ENCODE measurements at regions not wholly inside any gene's neighbourhood (a gene's known extent, or its start where the extent isn't known, plus 50 kb on each side); places are given as distances from the start of the nearest gene placed in this dataset.

DNA sequence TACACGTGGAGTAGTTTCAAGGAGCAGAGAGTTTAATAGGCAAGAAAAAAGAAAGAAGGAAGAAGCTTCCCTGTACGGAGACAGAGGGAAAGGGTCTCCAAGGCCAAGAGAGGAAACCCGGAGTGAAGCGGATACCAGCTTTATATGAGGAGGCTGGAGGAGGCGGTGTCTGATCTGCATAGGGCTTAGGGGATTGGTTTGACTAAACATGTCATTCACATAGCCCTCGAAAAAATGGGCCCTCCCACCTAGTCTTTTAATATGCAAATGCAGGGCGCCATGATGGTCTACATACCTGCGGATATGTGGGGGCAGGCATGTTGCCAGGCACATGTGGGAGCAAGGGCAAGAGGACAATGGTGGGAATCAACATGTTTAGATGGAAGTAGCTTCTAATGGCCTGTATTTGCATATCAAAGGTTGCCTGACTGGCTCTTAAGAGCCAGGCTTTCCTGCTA, 103.1 kb upstream of the UGT8 start:
- TF ChIP-seq POLR2AphosphoS5 (IDR thresholded peaks at IDR 0.05; ENCODE audit: insufficient read depth in 1 of 2, low read depth in 1 of 2) (no peak), POLR2A (IDR thresholded peaks at IDR 0.05) (no peak)
- TF ChIP-seq, protein P1, sequence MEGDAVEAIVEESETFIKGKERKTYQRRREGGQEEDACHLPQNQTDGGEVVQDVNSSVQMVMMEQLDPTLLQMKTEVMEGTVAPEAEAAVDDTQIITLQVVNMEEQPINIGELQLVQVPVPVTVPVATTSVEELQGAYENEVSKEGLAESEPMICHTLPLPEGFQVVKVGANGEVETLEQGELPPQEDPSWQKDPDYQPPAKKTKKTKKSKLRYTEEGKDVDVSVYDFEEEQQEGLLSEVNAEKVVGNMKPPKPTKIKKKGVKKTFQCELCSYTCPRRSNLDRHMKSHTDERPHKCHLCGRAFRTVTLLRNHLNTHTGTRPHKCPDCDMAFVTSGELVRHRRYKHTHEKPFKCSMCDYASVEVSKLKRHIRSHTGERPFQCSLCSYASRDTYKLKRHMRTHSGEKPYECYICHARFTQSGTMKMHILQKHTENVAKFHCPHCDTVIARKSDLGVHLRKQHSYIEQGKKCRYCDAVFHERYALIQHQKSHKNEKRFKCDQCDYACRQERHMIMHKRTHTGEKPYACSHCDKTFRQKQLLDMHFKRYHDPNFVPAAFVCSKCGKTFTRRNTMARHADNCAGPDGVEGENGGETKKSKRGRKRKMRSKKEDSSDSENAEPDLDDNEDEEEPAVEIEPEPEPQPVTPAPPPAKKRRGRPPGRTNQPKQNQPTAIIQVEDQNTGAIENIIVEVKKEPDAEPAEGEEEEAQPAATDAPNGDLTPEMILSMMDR (IDR thresholded peaks at IDR 0.05), result no peak
- no peaks in the 10 kb centered on the region for H3K9me3 ChIP-seq
- H3K36me3 ChIP-seq, result no peaks in the 10 kb centered on the region
- no peak overlapping the region for H3K27ac ChIP-seq
- H3K4me3 ChIP-seq, result no peak overlapping the region
- no peaks in the 10 kb centered on the region for H3K4me1 ChIP-seq
- intact Hi-C loops (cut with DNase I), result no loop called here
- DNase-seq (ENCODE audit: extremely low spot score in 2 of 2), result no peak
- no peaks in the 10 kb centered on the region for H3K27me3 ChIP-seq

DNA sequence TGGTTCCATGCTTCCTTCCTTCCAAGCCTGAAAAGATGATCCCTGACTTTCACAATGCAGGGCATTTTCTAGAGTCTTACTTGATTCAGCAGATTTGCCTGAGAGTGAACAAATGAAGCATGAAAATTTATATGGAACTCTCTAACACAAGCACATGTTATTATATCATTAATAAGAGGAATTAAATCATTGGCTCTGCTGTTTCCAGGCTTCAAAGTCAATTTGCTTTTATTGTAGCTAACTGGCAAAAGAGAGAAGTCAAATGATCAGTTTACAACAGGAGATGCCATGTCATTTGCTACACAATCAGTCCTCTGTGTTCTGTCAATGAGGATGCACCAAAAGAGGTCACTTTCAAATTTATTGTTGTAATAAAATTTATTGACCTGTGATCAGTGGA, 101.5 kb upstream of the UGT8 start:
- Histone ChIP-seq H3K4me3 (no peak overlapping the region), H3K27me3 (no peaks in the 10 kb centered on the region), H3K4me1 (no peaks in the 10 kb centered on the region), H3K36me3 (no peaks in the 10 kb centered on the region), H3K27ac (no peak overlapping the region), H3K9me3 (no peaks in the 10 kb centered on the region)
- DNase-seq (ENCODE audit: extremely low spot score in 2 of 2), result no peak
- TF ChIP-seq, protein P1 (IDR thresholded peaks at IDR 0.05), result no peak
- TF ChIP-seq POLR2AphosphoS5 (IDR thresholded peaks at IDR 0.05; ENCODE audit: insufficient read depth in 1 of 2, low read depth in 1 of 2) (no peak), POLR2A (IDR thresholded peaks at IDR 0.05) (no peak)
- intact Hi-C loops (cut with DNase I), result no loop called here

DNA sequence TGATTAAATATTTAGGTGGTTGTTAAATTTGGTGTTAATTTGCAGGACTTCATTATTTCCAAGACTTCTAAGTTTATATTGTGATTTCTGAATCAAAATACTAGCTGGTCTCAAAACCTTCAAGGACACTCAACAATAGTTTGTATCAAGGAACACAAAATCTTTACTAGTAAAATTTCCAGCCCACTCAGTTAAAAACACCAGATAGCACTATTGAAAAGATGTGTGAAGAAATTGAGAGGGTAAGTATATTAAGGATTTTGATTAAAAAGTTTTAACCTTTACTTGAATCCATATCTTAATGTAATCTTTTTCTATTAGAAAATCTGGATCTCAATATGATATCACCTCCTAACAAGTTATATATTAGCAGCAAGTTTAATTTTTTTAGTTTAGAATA, 89.3 kb upstream of the UGT8 start:
- intact Hi-C loops (cut with DNase I), result no loop called here

DNA sequence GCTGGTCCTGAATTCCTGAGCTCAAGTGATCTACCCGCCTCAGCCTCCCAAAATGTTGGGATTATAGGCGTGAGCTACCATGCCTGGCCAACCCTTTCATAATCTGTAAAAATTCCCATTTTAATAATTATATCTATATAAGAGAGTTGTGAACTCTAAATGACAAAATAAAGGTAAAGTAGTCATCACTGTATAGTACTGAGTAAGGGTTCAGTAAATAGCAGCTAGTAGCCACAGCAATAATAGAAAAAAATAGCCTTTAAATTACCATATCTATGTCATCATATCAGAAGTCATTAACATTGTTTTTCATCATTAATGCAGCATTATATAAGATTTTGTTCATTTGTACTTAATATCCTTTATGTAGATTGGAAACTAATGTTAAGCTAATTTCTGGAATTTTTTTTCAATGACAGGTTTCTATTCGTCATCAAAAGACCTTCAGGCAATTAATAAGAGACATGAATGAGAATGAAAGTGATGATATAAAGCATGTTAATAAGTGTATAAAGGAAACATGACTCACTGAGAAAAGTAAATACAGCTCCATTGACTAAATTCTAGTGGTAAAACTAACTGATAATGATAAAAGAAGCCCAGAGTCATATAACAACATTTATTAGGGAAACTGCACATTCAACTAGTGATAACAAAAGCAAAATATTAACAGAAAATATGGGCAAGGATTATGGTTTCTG, 85.9 kb upstream of the UGT8 start:
- H3K9me3 ChIP-seq, result no peaks in the 10 kb centered on the region
- intact Hi-C loops (cut with DNase I), result no loop called here
- TF ChIP-seq POLR2A (IDR thresholded peaks at IDR 0.05), result no peak
- no peak for TF ChIP-seq POLR2AphosphoS5 (IDR thresholded peaks at IDR 0.05; ENCODE audit: insufficient read depth in 1 of 2, low read depth in 1 of 2)
- TF ChIP-seq, protein P1 (IDR thresholded peaks at IDR 0.05), result no peak
- no peak overlapping the region for H3K27ac ChIP-seq
- H3K4me3 ChIP-seq, result no peak overlapping the region
- H3K4me1 ChIP-seq, result no peaks in the 10 kb centered on the region
- no peak for DNase-seq (ENCODE audit: extremely low spot score in 2 of 2)
- no peaks in the 10 kb centered on the region for H3K27me3 ChIP-seq
- H3K36me3 ChIP-seq, result no peaks in the 10 kb centered on the region

More for the DNA sequence above, 89.3 kb upstream of the UGT8 start:
- H3K27ac ChIP-seq, result no peak overlapping the region
- no peak for DNase-seq (ENCODE audit: extremely low spot score in 2 of 2)
- TF ChIP-seq, protein P1 (IDR thresholded peaks at IDR 0.05), result no peak
- TF ChIP-seq POLR2AphosphoS5 (IDR thresholded peaks at IDR 0.05; ENCODE audit: insufficient read depth in 1 of 2, low read depth in 1 of 2) (no peak), POLR2A (IDR thresholded peaks at IDR 0.05) (no peak)
- no peaks in the 10 kb centered on the region for H3K9me3 ChIP-seq
- H3K27me3 ChIP-seq, result no peaks in the 10 kb centered on the region
- H3K4me1 ChIP-seq, result no peaks in the 10 kb centered on the region
- no peaks in the 10 kb centered on the region for H3K36me3 ChIP-seq
- H3K4me3 ChIP-seq, result no peak overlapping the region

DNA sequence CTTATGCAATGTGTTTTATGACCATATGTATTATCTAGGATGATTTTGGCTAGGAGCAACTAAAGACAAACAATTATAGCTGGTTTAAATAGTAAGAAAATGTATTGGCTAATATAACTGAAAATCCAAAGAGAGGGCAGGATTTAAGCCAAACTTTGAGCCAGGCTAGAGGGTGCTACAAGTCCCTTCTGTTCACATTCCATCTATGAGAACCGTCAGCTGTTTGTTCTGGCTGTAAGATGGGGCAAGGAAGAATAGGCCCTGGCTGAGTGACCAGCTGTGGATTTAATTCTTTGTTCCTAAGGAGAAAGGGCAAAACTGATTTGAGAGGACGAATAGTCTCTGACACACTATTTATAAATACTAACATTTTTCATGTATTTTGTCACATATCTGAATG, 79.2 kb upstream of the UGT8 start:
- no peaks in the 10 kb centered on the region for H3K36me3 ChIP-seq
- no peak overlapping the region for H3K4me3 ChIP-seq
- intact Hi-C loops (cut with DNase I), result no loop called here
- no peak for TF ChIP-seq POLR2A (IDR thresholded peaks at IDR 0.05)
- no peak for TF ChIP-seq POLR2AphosphoS5 (IDR thresholded peaks at IDR 0.05; ENCODE audit: insufficient read depth in 1 of 2, low read depth in 1 of 2)
- TF ChIP-seq, protein P1 (IDR thresholded peaks at IDR 0.05), result no peak
- H3K27me3 ChIP-seq, result no peaks in the 10 kb centered on the region
- no peak for DNase-seq (ENCODE audit: extremely low spot score in 2 of 2)
- no peaks in the 10 kb centered on the region for H3K9me3 ChIP-seq
- H3K27ac ChIP-seq, result no peak overlapping the region
- no peaks in the 10 kb centered on the region for H3K4me1 ChIP-seq

All from vagina (tissue), 2 donors.